Natural killer cell (primary cell): ENCODE measurements at regions not wholly inside any gene's neighbourhood (a gene's known extent, or its start where the extent isn't known, plus 50 kb on each side); places are given as distances from the start of the nearest gene placed in this dataset.

Experiments
- ATAC-seq, 3 donors: fragments of 150-1000 bp in 2 of 3; fragments of 200-7000 bp in 1 of 3; cut with Tn5 transposase; 1 replicate in 1 of 3; 2 replicates in 2 of 3; pipeline ENCODE4 v1.10.0; 2021; ENCODE audit warnings: mild to moderate bottlenecking in 2 of 3, moderate library complexity in 2 of 3
- DNase-seq, 2 donors: peaks; one replicate each; pipeline versions ENCODE4 v3.0.0 to v3.0.0-alpha.2; 2013 to 2021; ENCODE audit warnings: mixed read lengths in 1 of 2
- H3K27ac ChIP-seq: one replicate; pipeline ENCODE4 v1.5.1; 2013; ENCODE audit warnings: mild to moderate bottlenecking, low read length
- H3K27me3 ChIP-seq: one replicate; pipeline ENCODE4 v1.6.1; 2013; ENCODE audit warnings: low read length; ENCODE audit not compliant: control insufficient read depth, insufficient read depth
- H3K36me3 ChIP-seq: one replicate; pipeline ENCODE4 v1.6.1; 2013; ENCODE audit warnings: low read length; ENCODE audit not compliant: control insufficient read depth, insufficient read depth
- H3K4me1 ChIP-seq: one replicate; pipeline ENCODE4 v1.6.1; 2013; ENCODE audit warnings: low read length; ENCODE audit not compliant: control insufficient read depth, insufficient read depth
- H3K4me3 ChIP-seq: one replicate; pipeline ENCODE4 v1.5.1; 2013; ENCODE audit warnings: low read length
- H3K9me3 ChIP-seq: one replicate; pipeline ENCODE4 v1.6.1; 2013; ENCODE audit warnings: low read length; ENCODE audit not compliant: control insufficient read depth, insufficient read depth
- H3K27ac Mint-ChIP-seq, 2 donors: one replicate each; pipeline ENCODE4 v1.8.0; 2022; ENCODE audit warnings: mild to moderate bottlenecking in 2 of 2, mixed read lengths in 2 of 2, moderate library complexity in 1 of 2
- H3K27me3 Mint-ChIP-seq, 2 donors: one replicate each; pipeline ENCODE4 v1.8.0; 2022; ENCODE audit warnings: low read depth in 2 of 2, mixed read lengths in 2 of 2
- H3K36me3 Mint-ChIP-seq: one replicate; pipeline ENCODE4 v1.8.0; 2022; ENCODE audit warnings: mixed read lengths
- H3K4me1 Mint-ChIP-seq, 2 donors: one replicate each; pipeline ENCODE4 v1.8.0; 2022; ENCODE audit warnings: mixed read lengths in 2 of 2
- H3K4me3 Mint-ChIP-seq: one replicate; pipeline ENCODE4 v1.8.0; 2022; ENCODE audit warnings: mild to moderate bottlenecking, moderate library complexity, mixed read lengths
- H3K9me3 Mint-ChIP-seq, 2 donors: one replicate each; pipeline ENCODE4 v1.8.0; 2022; ENCODE audit warnings: mixed read lengths in 2 of 2
- CTCF ChIP-seq: fragments of 200-600 bp; IDR thresholded peaks from one replicate; pipeline ENCODE4 v1.8.0; 2022; ENCODE audit warnings: antibody characterized with exemption
- WGBS: methylation state at CpG from one replicate; pipeline ENCODE4 v1.1.7; 2013; ENCODE audit warnings: missing lambda C conversion rate; ENCODE audit not compliant: insufficient coverage; 5-methylcytosine and 5-hydroxymethylcytosine counted together
- intact Hi-C: fragments of 100-400 bp; cut with micrococcal nuclease; formaldehyde crosslinking; loops from one replicate; pipeline ENCODE4 v1.14.2; 2022

DNA sequence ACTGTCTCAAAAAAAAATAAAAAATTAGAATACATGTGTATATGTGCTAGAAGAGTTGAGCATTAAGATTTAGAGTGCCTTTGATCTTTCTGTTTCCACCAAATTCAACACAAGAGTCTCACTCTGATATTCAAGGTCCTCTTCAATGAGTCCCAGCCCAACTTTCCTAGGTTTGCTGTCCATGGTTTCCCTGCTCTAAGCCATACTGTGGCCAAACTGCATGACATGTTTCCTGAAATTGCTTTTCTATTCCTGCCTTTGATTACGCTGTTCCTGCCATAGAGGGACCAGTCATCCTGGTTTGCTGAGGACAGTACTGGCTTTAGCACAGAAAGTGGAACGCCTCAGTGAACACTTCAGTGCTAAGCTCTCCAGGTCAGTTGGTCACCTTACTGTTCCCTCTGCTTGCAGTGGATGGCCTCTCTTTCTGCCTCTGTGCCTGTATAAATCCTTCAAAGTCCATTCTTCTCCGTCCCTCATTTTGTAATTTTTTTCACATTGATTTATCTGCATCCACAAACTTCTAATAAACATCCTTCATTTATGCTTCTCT lies 305.9 kb upstream of the PROX1 start:
- H3K4me3 ChIP-seq: no peak overlapping the region
- H3K4me3 Mint-ChIP-seq: no peak overlapping the region
- H3K27ac ChIP-seq: no peak overlapping the region
- H3K9me3 Mint-ChIP-seq: peaks cover 0 to 7% of the 10 kb centered on the region in 2 donors
- ATAC-seq (no peak), DNase-seq (no peak)
- no peaks in the 10 kb centered on the region for H3K4me1 Mint-ChIP-seq
- no peaks in the 10 kb centered on the region for H3K4me1 ChIP-seq
- no peak overlapping the region for H3K27ac Mint-ChIP-seq
- peaks cover 3% of the 10 kb centered on the region for H3K9me3 ChIP-seq
- TF ChIP-seq CTCF: no peak
- H3K27me3 ChIP-seq: no peaks in the 10 kb centered on the region
- no peaks in the 10 kb centered on the region for H3K36me3 ChIP-seq
- WGBS: 85% methylated on average over 3 of the region's 3 CpGs
- intact Hi-C loops: no loop called here
- peaks cover 0 to 5% of the 10 kb centered on the region in 2 donors for H3K27me3 Mint-ChIP-seq
- no peaks in the 10 kb centered on the region for H3K36me3 Mint-ChIP-seq

GRCh38 chr1:213683529-213683928 lies 304.2 kb upstream of the PROX1 start:
- Histone ChIP-seq H3K9me3 (peaks cover 3% of the 10 kb centered on the region), H3K27me3 (no peaks in the 10 kb centered on the region), H3K4me1 (no peaks in the 10 kb centered on the region), H3K27ac (no peak overlapping the region), H3K36me3 (no peaks in the 10 kb centered on the region), H3K4me3 (no peak overlapping the region)
- TF ChIP-seq CTCF: no peak
- ATAC-seq: no peak
- Mint-ChIP-seq H3K27me3 (peaks cover 0 to 7% of the 10 kb centered on the region in 2 donors), H3K27ac (no peak overlapping the region), H3K4me3 (no peak overlapping the region), H3K36me3 (no peaks in the 10 kb centered on the region), H3K9me3 (peaks cover 0 to 7% of the 10 kb centered on the region in 2 donors), H3K4me1 (no peaks in the 10 kb centered on the region)
- intact Hi-C loops: no loop called here
- no peak for DNase-seq
- 76% methylated on average over 7 of the region's 7 CpGs for WGBS

DNA sequence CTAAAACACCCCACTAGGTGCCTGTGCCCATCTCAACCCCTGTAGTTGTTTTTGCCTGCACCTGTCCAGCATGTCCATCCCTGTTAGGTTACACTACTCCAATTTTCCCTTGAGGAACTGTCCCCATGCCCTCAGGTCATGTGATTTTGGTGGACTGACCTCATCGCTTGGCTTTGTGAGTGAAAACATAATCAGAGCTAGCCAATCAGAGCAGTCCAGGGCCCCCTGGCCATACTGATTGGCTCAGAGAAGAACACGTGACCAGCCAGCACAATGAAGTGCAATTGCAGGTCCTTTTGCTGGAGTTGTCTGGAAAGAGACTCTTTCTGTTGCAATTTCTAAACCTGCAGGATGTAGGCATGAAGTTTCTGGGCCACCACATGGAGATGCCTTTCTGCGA lies 303.3 kb upstream of the PROX1 start:
- TF ChIP-seq CTCF: no peak
- Mint-ChIP-seq H3K27me3 (peaks cover 0 to 7% of the 10 kb centered on the region in 2 donors), H3K36me3 (no peaks in the 10 kb centered on the region), H3K4me1 (no peaks in the 10 kb centered on the region), H3K4me3 (no peak overlapping the region), H3K27ac (no peak overlapping the region), H3K9me3 (peaks cover 0 to 7% of the 10 kb centered on the region in 2 donors)
- H3K27ac ChIP-seq: no peak overlapping the region
- DNase-seq (no peak), ATAC-seq (no peak)
- no peaks in the 10 kb centered on the region for H3K27me3 ChIP-seq
- H3K9me3 ChIP-seq: peaks cover 3% of the 10 kb centered on the region
- 92% methylated on average over 3 of the region's 3 CpGs for WGBS
- intact Hi-C loops: no loop called here
- no peaks in the 10 kb centered on the region for H3K4me1 ChIP-seq
- H3K36me3 ChIP-seq: no peaks in the 10 kb centered on the region
- H3K4me3 ChIP-seq: no peak overlapping the region

GRCh38 chr1:213685992-213686582 lies 301.7 kb upstream of the PROX1 start:
- intact Hi-C loops: no loop called here
- Histone ChIP-seq H3K4me1 (no peaks in the 10 kb centered on the region), H3K9me3 (peaks cover 3% of the 10 kb centered on the region), H3K27me3 (no peaks in the 10 kb centered on the region), H3K36me3 (no peaks in the 10 kb centered on the region), H3K27ac (no peak overlapping the region), H3K4me3 (no peak overlapping the region)
- DNase-seq: no peak
- WGBS: 90% methylated on average over 2 of the region's 2 CpGs
- no peak for ATAC-seq
- H3K4me3 Mint-ChIP-seq: no peak overlapping the region
- peaks cover 0 to 7% of the 10 kb centered on the region in 2 donors for H3K27me3 Mint-ChIP-seq
- H3K36me3 Mint-ChIP-seq: no peaks in the 10 kb centered on the region
- no peak for TF ChIP-seq CTCF
- H3K4me1 Mint-ChIP-seq: no peaks in the 10 kb centered on the region
- H3K9me3 Mint-ChIP-seq: peaks cover 0 to 7% of the 10 kb centered on the region in 2 donors
- H3K27ac Mint-ChIP-seq: no peak overlapping the region
